OCI-LY7 (cell line): ENCODE measurements at regions not wholly inside any gene's neighbourhood (a gene's known extent, or its start where the extent isn't known, plus 50 kb on each side); places are given as distances from the start of the nearest gene placed in this dataset.

ENCODE experiments used
- CTCF ChIP-seq: fragments of 200-600 bp; sonication (generic); conservative IDR thresholded peaks from 2 replicates; pipeline ENCODE4 v1.5.1; 2014; ENCODE audit warnings: mild to moderate bottlenecking, antibody characterized with exemption, low read length, moderate library complexity, mixed read lengths
- EZH2phosphoT487 ChIP-seq: fragments of 200-600 bp; sonication (generic); IDR thresholded peaks from 2 replicates; pipeline ENCODE4 v1.6.1; 2018; ENCODE audit warnings: low read depth, borderline replicate concordance, mild to moderate bottlenecking, mixed run types, antibody characterized with exemption, low read length, moderate library complexity, mixed read lengths

- TF ChIP-seq CTCF (no peak), EZH2phosphoT487 (no peak)
Measured at GRCh38 chr1:8092657-8093056, 66.5 kb upstream of the ERRFI1 start.
